Keratinocyte (primary cell): ENCODE measurements at regions not wholly inside any gene's neighbourhood (a gene's known extent, or its start where the extent isn't known, plus 50 kb on each side); places are given as distances from the start of the nearest gene placed in this dataset.

Source experiments
- EZH2 ChIP-seq: IDR thresholded peaks from one replicate; pipeline ENCODE4 v1.6.1; 2012; ENCODE audit warnings: inconsistent platforms, mild to moderate bottlenecking, low read length, moderate library complexity
- TF ChIP-seq, protein P1 (sequence below), 3 experiments: IDR thresholded peaks in 1 of 3; conservative IDR thresholded peaks in 1 of 3; optimal IDR thresholded peaks in 1 of 3; 2 replicates in 2 of 3; 3 replicates in 1 of 3; pipeline versions ENCODE3 to v1.5.1; 2011; ENCODE audit warnings: low read length in 3 of 3, mild to moderate bottlenecking in 3 of 3, moderate library complexity in 2 of 3, control low read depth in 1 of 3, inconsistent platforms in 1 of 3; ENCODE audit not compliant: insufficient read depth in 2 of 3; ENCODE audit errors: extremely low read depth in 1 of 3

DNA sequence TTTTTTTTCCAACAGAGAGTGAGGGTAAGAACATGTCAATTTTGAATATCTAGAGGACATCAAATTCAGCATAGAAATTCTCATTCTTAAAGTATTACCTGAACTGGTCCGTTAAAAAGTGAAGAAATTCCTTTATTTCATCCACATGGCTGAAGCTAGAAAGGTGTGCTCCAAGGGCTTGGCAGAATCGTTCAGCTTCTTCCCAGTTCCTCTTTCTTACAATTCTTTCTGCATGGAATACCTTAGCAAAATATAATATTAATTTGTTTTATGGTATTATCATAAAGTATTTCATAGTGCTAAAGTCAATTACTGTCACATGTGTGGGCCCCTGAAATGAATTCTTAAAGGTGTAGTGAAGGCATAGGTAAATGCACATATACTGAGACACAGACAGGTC, 74.3 kb upstream of the CD302 start:
- TF ChIP-seq, protein P1, sequence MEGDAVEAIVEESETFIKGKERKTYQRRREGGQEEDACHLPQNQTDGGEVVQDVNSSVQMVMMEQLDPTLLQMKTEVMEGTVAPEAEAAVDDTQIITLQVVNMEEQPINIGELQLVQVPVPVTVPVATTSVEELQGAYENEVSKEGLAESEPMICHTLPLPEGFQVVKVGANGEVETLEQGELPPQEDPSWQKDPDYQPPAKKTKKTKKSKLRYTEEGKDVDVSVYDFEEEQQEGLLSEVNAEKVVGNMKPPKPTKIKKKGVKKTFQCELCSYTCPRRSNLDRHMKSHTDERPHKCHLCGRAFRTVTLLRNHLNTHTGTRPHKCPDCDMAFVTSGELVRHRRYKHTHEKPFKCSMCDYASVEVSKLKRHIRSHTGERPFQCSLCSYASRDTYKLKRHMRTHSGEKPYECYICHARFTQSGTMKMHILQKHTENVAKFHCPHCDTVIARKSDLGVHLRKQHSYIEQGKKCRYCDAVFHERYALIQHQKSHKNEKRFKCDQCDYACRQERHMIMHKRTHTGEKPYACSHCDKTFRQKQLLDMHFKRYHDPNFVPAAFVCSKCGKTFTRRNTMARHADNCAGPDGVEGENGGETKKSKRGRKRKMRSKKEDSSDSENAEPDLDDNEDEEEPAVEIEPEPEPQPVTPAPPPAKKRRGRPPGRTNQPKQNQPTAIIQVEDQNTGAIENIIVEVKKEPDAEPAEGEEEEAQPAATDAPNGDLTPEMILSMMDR (optimal IDR thresholded peaks at IDR 0.05 in 1 of 3, IDR thresholded peaks at IDR 0.05 in 1 of 3, conservative IDR thresholded peaks at IDR 0.05 in 1 of 3; ENCODE audit: extremely low read depth in 1 of 3, insufficient read depth in 2 of 3, low read length in 3 of 3): no peak
- TF ChIP-seq EZH2: no peak
